Inflammatory macrophage treated with lipopolysaccharide for 1 hour (primary cell): ENCODE measurements at regions not wholly inside any gene's neighbourhood (a gene's known extent, or its start where the extent isn't known, plus 50 kb on each side); places are given as distances from the start of the nearest gene placed in this dataset.
A peak's percentile ranks its signal among the peaks of the same experiment; 100 is the strongest.
"Not testable (repeated sequence)": the region's sequence is repeated elsewhere in the genome, so short reads cannot be mapped to it uniquely, and the experiment has no call there.

Experiments
- DNase-seq, 2 donors: peaks; one replicate each; pipeline ENCODE4 v3.0.0-alpha.2; 2020 to 2022

DNA sequence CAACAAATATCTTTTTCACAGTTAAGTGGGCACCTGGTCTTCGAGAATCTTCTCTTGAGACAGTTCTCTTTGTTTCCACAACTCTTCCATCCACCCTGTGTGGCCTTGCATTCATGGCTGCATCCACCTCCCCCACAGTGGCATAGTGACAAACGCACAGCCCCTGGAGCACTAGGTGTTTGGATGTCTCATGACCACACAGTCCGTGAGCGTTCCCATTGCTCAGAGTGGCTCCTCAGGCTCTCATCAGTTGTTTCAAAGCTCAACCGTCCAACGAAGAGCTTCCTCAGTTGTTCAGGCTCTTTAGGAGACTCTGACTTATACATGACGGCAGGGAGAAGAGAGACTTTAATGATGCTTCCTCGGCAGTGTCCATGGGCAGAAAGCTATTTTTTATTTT, 191.6 kb downstream of the CDRT15L2 start:
- DNase-seq, result no peak

DNA sequence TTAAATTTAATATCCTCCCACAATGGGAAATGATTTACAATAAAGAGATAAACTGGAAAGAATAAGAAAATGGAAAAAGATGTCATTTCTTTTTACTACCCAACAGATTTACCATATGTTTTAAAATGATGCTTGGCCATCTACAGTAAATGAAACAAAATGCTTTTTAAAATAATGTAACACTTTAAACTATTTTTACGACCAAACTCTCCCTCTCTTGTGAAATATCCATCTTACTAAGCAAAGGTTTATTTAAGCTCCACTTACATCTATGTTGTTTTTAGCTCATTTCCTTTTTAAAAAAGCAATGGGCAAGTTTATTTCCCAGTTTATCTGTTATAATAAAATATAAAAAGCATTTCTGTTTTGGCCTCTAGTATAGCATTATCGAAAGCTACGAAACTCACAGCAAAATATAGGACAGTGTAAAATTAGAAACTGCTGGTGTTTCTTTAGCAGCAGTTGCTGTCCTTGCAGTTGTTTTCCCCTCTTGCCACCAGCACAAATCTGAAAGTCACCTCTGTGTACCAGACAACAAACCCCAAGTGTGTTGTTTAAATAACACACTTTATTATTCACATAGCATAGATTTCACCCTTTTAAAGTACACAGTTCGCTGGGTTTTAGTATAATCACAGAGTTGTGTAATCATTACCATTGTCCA, 195.1 kb downstream of the CDRT15L2 start:
- DNase-seq, result no peak

DNA sequence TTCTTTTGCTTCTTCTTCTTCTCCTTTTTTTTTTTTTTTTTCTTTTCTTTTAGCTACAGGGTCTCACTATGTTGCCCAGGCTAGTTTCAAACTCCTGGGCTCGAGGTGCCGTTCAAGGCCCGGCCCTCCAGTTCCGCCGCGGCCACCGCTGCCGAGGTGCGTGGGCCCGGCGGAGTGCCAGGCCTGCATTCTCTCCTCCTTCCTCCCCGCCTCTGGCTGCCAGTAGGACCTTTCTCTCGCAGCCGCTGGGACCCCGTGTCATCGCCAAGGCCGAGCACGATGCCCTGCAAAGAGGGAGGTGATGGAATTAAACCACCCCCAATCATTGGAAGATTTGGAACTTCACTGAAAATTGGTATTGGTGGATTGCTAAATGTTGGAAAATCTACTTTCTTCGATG, 195.8 kb downstream of the CDRT15L2 start:
- no peak for DNase-seq

DNA sequence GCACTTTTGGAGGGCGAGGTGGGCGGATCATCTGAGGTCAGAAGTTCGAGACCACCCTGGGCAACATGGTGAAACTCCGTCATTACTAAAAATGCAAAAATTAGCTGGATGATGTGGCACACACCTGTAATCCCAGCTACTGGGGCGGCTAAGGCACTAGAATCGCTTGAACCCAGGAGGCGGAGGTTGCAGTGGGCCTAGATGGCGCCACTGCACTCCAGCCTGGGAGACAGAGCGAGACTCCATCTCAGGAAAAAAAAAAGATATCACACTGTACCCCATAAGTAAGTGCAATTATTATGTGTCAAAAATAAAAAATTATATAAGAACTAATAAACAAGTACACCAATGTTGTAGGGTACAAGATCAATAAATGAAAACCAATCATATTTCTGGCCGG, 200.0 kb downstream of the CDRT15L2 start:
- DNase-seq, result no peak

DNA sequence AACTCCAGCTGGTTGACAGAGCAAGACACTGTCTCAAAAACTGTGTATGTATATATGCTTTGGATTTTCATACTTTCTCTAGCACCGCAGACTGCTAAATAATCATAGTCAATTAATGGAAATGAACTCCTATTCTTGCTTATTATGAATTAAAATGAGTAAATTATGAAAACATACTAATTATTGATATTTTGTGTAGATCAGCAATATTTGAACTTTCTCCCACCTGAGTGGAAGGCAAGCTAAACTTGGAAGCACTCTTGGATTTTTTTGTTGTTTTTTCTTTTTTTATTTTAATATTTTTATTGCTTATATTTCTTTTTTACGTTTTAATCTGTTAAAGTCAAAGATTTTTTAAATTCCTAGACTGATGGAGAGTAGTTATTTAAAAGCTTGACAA, 201.7 kb downstream of the CDRT15L2 start:
- no peak for DNase-seq

DNA sequence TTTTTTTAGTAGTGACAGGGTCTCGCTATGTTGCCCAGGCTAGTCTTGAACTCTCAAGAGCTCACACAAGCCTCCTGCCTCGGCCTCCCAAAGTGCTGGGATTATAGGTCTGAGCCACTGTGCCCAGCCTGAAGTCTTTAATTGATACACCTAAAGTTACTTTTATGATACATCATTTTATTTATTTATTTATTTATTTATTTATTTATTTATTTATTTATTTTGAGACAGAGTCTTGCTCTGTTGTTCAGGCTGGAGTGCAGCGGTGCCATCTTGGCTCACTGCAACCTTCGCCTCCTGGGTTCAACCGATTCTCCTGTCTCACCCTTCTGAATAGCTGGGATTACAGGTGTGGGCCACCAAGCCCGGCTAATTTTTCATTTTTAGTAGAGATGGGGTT, 202.3 kb downstream of the CDRT15L2 start:
- DNase-seq, result not testable (repeated sequence)

DNA sequence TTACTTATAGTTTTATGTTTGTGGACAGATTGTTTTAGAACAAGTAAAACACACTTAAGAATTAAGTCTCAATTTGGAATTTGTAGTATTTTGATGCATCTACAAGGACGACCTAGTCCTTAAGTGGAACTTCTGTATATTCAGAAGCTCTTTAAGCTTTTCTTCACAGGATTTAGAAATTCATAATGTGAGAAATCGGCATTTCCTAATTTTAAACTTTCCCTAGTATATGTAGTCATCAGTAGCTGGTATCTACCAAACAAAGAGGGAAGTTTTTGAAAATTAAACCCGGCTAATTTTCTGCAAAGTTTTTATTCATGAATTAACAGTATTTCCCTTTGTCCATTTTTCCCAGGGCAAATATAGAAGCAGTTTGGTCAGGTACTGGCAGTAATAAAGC, 203.6 kb downstream of the CDRT15L2 start:
- peak; percentile 56 to 72 for DNase-seq

DNA sequence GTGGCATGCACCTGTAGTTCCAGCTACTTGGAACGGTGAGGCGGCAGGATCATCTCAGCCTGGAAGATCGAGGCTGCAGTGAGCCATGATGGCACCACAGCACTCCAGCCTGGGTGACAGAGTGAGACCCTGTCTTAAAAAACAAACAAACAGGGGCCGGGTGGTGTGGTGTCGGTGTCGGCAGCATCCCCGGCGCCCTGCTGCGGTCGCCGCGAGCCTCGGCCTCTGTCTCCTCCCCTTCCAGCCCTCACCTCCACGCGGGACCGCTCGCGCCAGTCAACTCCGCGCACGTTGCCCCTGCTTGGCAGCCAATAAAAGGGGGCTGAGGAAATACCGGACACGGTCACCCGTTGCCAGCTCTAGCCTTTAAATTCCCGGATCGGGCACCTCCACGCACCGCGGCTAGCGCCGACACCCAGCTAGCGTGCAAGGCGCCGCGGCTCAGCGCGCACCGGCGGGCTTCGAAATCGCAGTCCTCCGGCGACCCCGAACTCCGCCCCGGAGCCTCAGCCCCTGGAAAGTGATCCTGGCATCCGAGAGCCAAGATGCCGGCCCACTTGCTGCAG, 204.7 kb downstream of the CDRT15L2 start:
- DNase-seq, result no peak

DNA sequence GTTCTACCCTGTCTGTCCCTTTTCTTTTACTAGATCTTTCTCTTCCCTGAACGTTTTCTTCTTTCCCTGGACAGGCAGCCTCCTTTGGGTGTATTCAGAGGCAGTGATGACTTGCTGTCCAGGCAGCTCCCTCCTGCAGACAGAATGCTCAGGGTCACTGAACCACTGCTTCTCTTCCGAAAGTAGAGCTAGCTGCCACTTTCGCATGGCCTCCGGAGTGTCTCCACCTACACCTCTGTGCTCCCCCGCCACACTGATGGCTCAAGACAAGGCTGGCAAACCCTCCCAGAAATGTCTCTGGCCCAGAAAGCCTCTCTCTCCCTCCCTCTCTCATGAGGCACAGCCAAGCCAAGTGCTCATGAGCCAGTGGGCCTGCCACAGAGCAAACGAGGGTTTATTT, 207.8 kb downstream of the CDRT15L2 start:
- DNase-seq, result no peak

DNA sequence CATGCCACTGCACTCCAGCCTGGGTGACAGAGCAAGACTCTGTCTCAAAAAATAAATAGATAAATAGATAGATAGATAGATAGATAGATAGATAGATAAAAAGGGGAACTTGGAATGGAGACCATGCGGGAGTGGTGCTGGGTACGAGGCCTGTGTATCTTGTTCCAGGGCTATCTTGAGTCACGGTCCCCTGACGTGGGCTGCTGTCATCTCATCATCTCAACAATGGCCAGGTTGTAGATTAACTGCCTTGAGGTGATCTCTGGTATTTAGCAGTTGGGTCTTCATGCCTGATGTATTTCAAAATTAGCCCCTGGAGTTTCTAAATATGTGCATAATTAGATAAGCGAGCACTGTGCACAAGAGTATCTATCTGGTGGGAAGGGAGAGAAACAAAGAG, 212.1 kb downstream of the CDRT15L2 start:
- DNase-seq, result no peak

DNA sequence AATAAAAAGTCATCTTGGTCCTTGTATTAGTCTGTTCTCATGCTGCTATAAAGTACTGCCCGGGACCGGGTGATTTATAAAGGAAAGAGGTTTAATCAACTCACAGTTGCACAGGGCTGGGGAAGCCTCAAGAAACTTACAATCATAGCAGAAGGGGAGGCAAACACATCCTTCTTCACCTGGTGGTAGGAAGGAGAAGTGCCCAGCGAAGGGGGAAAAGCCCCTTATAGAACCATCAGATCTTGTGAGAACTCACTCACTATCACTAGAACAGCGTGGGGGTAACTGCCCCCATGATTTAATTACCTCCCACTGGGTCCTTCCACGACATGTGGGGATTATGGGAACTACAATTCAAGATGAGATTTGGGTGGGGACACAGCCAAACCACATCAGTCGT, 215.0 kb downstream of the CDRT15L2 start:
- DNase-seq, result not testable (repeated sequence)

DNA sequence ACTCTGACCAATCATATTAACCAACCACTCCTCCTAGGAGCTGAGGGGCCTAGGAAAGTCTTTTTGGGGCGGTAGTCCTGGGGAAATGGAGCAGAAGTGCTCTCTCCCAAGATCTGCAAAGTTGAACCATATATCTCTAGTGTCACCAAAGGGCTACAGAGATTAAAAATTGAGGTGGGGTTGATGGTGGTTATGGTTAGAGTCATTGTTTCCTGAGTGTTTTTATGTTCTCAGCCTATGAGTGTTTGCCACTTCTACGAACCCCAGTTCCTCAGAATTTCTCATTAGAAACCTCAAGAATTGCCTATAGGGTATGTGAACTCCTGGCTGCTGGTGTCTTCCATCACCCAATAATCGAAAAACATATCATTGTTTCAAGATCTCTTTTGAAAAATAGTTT, 217.8 kb downstream of the CDRT15L2 start:
- DNase-seq, result no peak

DNA sequence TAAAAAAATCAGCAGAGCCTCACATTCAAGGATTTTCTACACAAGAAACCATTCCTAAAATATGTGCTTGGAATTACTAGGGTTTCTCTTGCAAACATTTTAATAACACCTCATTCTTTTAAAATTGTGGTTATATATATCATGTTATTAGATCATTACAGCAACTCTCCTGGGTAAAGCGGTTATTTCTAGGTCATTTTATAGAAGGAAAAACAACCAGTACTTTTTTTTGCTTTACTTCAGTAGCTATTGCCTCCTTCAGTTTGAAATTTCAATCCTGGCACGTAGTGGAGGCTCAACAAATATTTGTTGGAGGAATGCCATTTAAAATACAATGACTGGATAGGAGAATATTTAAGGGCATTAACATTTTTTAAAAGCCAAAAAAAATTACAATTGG, 220.6 kb downstream of the CDRT15L2 start:
- no peak for DNase-seq

DNA sequence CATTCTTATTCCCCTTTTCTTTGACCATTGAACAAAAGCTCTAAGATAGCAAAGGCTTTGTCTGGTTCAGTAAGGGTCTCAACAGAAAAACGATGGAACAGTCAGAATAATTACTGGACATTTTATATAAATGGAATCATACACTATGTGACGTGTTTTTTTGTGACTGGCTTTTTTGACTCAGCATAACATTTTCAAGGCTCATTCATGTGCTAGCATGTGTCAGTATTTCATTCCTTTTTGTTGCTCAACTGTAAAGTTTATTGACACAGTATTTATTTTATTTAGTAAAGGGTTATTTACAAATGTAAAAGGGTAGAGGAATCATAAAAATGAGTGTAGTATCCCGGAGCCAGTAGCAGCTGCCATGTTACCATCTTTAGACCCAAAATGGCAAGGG, 226.2 kb downstream of the CDRT15L2 start:
- no peak for DNase-seq

DNA sequence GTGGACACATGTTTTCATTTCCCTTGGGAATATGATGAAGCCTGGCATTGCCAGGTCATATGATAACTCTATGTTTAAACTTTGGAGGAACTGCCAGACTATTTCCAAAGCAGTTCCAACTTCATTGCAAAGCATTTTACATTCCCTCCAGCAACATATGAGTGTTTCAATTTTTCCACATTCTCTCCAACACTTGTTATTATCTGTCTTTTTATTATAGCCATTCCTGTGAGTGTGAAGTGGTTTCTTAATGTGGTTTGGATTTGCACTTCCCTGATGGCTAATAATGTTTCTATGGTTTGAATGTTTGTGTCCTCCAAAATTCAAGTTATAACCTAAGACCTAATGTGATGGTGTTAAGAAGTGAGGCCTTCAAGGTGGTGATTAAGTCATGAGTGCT, 228.0 kb downstream of the CDRT15L2 start:
- not testable (repeated sequence) for DNase-seq

DNA sequence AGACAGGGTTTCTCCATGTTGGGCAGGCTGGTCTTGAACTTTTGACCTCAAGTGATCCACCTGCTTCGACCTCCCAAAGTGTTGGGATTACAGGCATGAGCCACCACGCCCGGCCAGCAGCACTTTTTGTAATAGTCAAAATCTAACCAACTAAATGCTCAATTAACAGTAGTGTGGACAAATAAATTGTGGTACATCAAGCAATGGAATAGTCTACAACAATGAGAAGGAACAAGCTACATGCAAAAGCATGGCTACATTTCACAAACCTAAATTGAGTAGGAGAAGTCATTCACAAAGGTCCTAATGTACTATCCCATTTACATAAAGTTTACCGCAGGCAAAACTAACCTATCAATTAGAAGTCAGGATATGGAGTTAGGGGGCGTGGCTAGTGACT, 227.4 kb downstream of the USP22 start:
- DNase-seq, result not testable (repeated sequence)

DNA sequence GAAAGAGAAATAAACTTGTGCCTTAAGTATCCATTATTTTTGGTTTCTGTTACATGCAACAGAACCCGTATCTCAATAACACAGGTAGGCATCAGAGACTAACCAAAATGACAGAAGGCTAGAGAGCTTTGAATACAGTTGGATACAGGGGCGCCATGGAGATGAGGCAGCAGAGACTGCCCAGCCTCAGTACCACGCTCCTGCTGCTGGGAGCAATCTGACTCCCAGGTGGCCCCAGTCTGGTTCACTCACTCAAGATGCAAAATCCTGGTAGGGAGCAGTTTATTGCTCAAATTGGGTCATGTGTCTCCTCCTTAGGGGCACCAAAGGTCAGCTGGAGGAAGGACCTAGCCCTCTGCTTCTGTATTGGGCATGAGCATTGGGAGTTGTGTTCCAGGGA, 218.9 kb downstream of the USP22 start:
- no peak for DNase-seq

DNA sequence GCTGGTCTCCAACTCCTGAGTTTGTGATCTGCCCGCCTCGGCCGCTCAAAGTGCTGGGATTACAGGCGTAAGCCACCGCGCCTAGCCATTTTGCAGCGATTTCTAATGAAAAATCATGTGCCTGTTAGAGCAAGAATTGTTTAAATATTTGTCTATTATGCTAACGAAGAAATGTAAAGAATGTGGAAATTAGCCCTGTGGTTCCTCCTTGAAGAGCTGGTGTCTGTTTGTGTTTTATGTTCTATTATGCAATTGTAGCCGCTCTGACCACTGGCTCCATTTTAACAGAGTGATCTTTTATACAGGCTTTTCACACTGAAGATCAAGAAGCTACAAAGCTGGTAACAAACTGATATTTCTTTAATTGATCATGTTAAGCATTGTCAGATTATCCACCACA, 217.3 kb downstream of the USP22 start:
- no peak for DNase-seq

DNA sequence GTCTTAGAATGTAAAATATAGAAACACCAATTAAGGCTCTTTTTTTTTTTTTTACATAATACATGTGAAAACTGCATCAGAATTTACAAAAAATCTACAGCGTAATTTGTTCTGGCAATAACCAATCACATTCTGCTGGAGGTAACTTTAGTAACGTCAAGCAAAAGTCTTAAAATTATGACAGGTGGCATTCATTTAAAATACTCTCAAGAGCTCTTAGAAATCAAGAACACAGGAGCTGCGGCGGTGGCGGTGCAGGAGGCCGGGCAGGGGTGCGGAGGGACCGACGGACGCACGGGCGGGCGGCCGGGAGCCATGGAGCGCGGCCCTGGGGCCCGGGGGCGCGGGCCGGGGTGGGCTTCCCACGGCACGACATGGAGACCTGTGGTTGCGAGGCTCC, 202.4 kb downstream of the USP22 start:
- DNase-seq, result not testable (repeated sequence)

DNA sequence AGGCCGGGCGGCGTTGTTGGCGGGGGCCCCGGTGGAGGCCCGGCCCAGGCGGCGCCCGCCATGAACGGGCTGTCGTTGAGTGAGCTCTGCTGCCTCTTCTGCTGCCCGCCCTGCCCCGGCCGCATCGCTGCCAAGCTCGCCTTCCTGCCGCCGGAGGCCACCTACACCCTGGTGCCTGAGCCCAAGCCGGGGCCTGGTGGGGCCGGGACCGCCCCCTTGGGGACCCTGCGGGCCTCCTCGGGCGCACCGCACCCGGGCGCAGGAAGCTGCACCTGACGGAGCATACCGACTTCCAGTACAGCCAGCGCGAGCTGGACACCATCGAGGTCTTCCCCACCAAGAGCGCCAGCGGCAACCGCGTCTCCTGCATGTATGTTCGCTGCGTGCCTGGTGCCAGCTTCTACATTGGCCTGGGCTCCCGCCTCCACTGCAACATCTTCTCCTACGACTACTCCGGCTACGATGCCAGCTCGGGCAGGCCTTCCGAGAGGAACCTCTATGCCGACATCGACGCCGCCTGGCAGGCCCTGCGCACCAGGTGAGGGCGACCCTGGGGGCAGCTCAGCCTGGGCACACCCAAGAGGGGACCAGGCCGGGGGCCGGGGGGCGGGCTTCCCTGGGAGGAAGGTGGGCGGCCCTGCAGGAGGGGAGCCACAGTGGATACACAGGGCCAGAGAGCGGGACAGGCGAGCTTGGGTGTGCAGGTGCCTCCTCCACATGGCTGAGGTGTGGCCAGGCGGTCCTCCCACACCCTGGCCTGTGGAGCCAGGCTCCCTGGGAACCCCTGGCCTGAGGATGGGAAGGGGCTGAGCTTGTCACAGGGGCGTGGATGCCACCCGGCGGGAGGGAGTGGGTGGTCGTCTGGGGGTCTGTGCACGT, 201.6 kb downstream of the USP22 start:
- DNase-seq, result not testable (repeated sequence)

DNA sequence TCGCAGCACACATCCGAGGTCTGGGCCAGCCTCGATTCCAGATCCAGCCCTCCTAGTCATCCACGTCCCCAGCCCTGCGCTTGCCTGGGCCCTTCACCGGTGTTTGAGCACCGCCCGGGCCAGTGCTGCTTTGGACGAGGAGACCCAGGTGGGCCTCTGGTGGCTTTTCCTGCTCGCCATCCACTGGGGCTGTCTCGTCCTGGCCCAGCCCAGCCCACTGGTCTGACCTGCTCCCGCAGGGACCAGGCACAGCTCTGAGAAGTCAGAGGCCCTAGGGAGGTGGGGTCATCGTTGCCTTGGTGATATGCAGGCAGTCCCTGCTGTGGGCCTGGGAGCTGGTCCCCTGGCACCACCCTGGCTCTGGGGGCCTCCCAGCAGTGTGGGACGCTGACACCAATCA, 200.8 kb downstream of the USP22 start:
- not testable (repeated sequence) for DNase-seq

DNA sequence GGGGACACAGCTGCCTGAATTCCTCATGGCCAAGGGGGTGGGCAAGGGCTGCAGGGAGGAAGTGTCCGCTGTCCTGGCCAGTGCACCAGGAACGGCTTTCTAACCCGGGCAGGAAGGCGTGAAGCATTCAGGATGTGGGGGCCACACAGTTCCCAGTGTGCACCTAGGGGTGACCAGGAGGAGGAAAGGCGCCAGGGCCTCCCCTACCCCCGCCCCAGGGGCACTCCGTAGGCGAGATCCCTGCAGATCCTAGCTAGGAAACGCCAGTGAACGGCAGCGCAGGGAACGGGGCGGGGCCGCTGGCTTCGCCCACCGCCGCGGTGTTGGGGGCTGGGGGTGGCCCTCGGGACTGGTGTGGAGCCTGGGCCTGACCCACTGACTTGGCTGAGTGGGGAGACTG, 199.6 kb downstream of the USP22 start:
- not testable (repeated sequence) for DNase-seq

DNA sequence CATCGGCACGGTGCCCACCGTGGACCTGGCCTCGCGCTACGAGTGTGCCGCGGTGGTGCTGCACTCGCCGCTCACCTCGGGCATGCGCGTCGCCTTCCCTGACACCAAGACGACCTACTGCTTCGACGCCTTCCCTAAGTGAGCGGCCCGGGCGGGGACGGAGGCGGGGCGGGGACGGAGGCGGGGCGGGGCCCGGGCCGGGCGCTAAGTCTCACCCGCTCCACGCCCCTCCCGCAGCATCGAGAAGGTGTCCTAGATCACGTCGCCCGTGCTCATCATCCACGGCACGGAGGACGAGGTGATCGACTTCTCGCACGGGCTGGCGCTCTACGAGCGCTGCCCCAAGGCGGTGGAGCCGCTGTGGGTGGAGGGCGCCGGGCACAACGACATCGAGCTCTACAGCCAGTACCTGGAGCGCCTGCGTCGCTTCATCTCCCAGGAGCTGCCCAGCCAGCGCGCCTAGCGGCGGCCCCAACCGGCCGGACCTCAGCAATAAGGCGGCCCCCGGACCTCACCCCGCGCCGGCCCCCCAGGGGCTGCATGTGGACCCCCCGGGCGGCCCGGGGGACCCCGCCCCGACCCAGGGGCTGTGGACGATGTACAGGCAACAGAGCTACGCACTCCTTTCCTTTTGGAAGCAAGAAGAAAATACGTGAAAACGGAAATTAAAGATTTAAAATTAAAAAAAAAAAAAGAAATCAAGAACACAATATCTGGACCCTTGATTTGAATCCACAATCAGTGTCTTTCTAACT, 198.8 kb downstream of the USP22 start:
- peak; percentile 10 to 34 for DNase-seq
